GM20000 (cell line): ENCODE measurements at regions not wholly inside any gene's neighbourhood (a gene's known extent, or its start where the extent isn't known, plus 50 kb on each side); places are given as distances from the start of the nearest gene placed in this dataset.

Source experiments
- DNase-seq: peaks from one replicate; pipeline ENCODE4 v3.0.0; 2012; ENCODE audit warnings: low spot score
- CTCF ChIP-seq: IDR thresholded peaks from 2 replicates; pipeline ENCODE4 v1.5.1; 2012; ENCODE audit warnings: mild to moderate bottlenecking, control low read depth; ENCODE audit errors: extremely low read depth, missing control alignments

- DNase-seq = no peak
- no peak for TF ChIP-seq CTCF
These were observed 129.2 kb upstream of the KCNH7 start for GRCh38 chr2:162967811-162968210.

- DNase-seq = no peak
- TF ChIP-seq CTCF = no peak
These were observed 128.6 kb upstream of the KCNH7 start for GRCh38 chr2:162967147-162967546.

- TF ChIP-seq CTCF = no peak
- DNase-seq = no peak
These were observed 126.6 kb upstream of the KCNH7 start for GRCh38 chr2:162965191-162965590.

- no peak for DNase-seq
- no peak for TF ChIP-seq CTCF
These were observed 125.9 kb upstream of the KCNH7 start for GRCh38 chr2:162964513-162964912.

- TF ChIP-seq CTCF = no peak
- DNase-seq = no peak
These were observed 124.6 kb upstream of the KCNH7 start for GRCh38 chr2:162963156-162963555.

GRCh38 chr2:162945785-162946184 is 107.2 kb upstream of the KCNH7 start:
- TF ChIP-seq CTCF = no peak
- no peak for DNase-seq

- no peak for DNase-seq
These were observed 99.8 kb upstream of the KCNH7 start for GRCh38 chr2:162938387-162938786.

More at GRCh38 chr2:162938387-162938786, 99.8 kb upstream of the KCNH7 start:
- no peak for TF ChIP-seq CTCF
